Ovary (tissue), 7 donors: ENCODE measurements at regions not wholly inside any gene's neighbourhood (a gene's known extent, or its start where the extent isn't known, plus 50 kb on each side); places are given as distances from the start of the nearest gene placed in this dataset.

Experiments used
- DNase-seq, 5 donors: peaks; one replicate each; pipeline ENCODE4 v3.0.0-alpha.2; 2019 to 2020
- H3K27ac ChIP-seq, 2 donors: fragments of 200-600 bp; one replicate each; pipeline versions ENCODE4 v1.5.1 to v1.8.0; 2019 to 2022
- H3K27me3 ChIP-seq: fragments of 200-600 bp; one replicate; pipeline ENCODE4 v1.8.0; 2022
- H3K36me3 ChIP-seq: fragments of 200-600 bp; sonication (generic); one replicate; pipeline ENCODE4 v1.5.1; 2019
- H3K4me1 ChIP-seq: one replicate; pipeline ENCODE4 v1.8.1; 2013; ENCODE audit warnings: mild to moderate bottlenecking, moderate library complexity; ENCODE audit not compliant: insufficient read depth
- H3K4me3 ChIP-seq: fragments of 200-600 bp; sonication (generic); one replicate; pipeline ENCODE4 v1.5.1; 2017
- H3K9me3 ChIP-seq, 2 donors: fragments of 200-600 bp in 1 of 2; sonication (generic) in 1 of 2; one replicate each; pipeline versions ENCODE4 v1.5.1 to v1.8.1; 2013 to 2019; ENCODE audit warnings: mild to moderate bottlenecking in 1 of 2, moderate library complexity in 1 of 2
- EP300 ChIP-seq: sonication (generic); formaldehyde crosslinking; IDR thresholded peaks from one replicate; pipeline ENCODE4 v1.6.1; 2017; ENCODE audit warnings: antibody characterized with exemption
- POLR2A ChIP-seq: fragments of 450-650 bp; IDR thresholded peaks from one replicate; pipeline ENCODE4 v1.6.1; 2017; ENCODE audit warnings: antibody characterized with exemption, mild to moderate bottlenecking, moderate library complexity
- WGBS, 3 donors: extraction: QIAGEN DNeasy Blood & Tissue Kit in 1 of 3; methylation state at CpG; one replicate each; pipeline versions ENCODE4 v1.1.5 to v1.1.7; 2013 to 2017; 5-methylcytosine and 5-hydroxymethylcytosine counted together
- intact Hi-C, 4 donors: fragments of 100-400 bp; cut with DNase I; formaldehyde crosslinking; loops; one replicate each; pipeline versions ENCODE4 v1.11.0 to v1.15.1; 2022 to 2023
- TF ChIP-seq, protein P1 (sequence below), 3 donors: fragments of 450-650 bp in 2 of 3; fragments of 200-600 bp in 1 of 3; IDR thresholded peaks; one replicate each; pipeline versions ENCODE4 v1.5.1 to v1.8.0; 2016 to 2022; ENCODE audit warnings: antibody characterized with exemption in 3 of 3, mild to moderate bottlenecking in 1 of 3
- donor health status: DM: no; HTN: no; CAD: no; lungs with moderate emphysema.
- donor health status: DM: no; HTN: no; CAD: no.
- donor health status: Bipolar disorder and iron deficiency.
- donor health status: DM: no; HTN: no; CAD: no.
- donor health status: DM: yes; HTN: yes; CAD: no.

DNA sequence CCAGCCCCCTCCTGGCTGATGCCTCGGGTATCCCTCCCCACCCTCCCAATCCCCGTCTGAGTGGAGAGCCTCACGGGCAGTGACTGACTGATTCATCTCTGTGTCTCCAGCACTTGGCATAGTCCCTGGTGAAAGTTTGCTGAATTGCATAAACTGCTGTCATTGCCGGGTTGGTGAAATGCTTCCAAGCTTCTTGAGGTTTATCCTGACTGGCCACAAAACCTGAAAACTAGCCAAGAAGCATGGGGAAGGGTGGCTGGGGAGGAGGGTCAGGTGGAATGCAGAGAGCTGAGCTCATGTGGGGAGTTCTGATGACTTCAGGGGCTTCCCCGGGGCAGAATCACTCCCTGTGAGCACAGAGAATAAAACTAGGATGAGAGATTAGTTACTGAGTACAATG, 56.9 kb upstream of the GGTA1 start:
- Histone ChIP-seq H3K36me3 (no peaks in the 10 kb centered on the region), H3K4me1 (peaks cover 14% of the 10 kb centered on the region), H3K9me3 (no peaks in the 10 kb centered on the region), H3K4me3 (no peak overlapping the region), H3K27me3 (no peaks in the 10 kb centered on the region), H3K27ac (no peak overlapping the region)
- DNase-seq = peak in 3 of 5 donors; percentile 48 to 53 (median 50)
- 14 to 23% (median 18%) methylated on average over 5 of the region's 5 CpGs for WGBS, 3 donors
- intact Hi-C loops = loop anchor here in 3 of 4 donors (5.0 to 10.0 kb wide), 3 partner anchors 41 to 338 kb away; no protein-coding TSS in a partner anchor
- TF ChIP-seq EP300 (no peak), POLR2A (no peak)
- TF ChIP-seq, protein P1, sequence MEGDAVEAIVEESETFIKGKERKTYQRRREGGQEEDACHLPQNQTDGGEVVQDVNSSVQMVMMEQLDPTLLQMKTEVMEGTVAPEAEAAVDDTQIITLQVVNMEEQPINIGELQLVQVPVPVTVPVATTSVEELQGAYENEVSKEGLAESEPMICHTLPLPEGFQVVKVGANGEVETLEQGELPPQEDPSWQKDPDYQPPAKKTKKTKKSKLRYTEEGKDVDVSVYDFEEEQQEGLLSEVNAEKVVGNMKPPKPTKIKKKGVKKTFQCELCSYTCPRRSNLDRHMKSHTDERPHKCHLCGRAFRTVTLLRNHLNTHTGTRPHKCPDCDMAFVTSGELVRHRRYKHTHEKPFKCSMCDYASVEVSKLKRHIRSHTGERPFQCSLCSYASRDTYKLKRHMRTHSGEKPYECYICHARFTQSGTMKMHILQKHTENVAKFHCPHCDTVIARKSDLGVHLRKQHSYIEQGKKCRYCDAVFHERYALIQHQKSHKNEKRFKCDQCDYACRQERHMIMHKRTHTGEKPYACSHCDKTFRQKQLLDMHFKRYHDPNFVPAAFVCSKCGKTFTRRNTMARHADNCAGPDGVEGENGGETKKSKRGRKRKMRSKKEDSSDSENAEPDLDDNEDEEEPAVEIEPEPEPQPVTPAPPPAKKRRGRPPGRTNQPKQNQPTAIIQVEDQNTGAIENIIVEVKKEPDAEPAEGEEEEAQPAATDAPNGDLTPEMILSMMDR (IDR thresholded peaks at IDR 0.05) = no peak

DNA sequence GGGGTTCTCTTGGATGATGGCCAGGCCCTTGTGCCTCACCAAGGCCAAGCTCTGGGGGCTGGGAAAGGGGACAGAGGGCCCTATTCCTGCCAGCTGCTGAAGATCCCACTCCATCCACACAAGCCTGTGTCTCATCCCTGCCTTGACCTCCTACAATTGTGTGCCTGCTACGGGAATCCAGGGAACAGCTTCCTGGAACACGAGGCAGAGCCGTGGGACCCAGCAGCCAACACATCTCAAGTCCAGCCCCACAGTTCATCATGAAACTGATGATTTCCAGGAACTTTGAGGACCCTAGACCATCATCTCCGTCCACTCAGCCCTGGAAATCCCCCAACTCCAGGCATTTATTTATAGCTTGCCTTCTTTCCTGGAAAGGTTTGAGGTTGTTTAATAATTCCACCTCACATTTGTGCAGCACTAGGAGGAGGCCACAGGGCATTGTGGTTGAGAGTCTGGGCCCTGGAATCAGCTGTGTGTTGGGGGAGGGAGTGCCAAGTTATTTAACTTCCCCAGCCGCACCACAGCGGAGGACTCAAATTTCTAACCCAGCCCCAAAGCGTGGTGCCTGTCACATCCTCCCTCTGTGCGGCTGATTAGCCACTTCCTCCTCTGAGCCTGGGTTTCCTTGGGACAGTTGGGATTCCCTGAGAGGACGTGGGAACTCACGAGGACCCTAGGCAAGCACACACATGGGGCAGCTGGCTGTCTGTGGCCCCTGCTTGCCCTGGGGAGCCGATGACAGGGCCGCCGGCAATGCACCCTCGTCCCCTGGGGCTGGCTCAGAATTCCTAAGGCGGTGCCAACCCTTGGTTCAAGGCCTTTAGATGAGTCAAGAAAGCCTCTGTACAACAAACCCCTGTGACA, 58.2 kb upstream of the GGTA1 start:
- 3 to 8% (median 3%) methylated on average over 15 of the region's 15 CpGs for WGBS, 3 donors
- Histone ChIP-seq H3K9me3 (no peaks in the 10 kb centered on the region), H3K27me3 (no peaks in the 10 kb centered on the region), H3K36me3 (no peaks in the 10 kb centered on the region), H3K27ac (peak overlapping the region in 1 of 2 donors; percentile 76), H3K4me1 (peaks cover 14% of the 10 kb centered on the region), H3K4me3 (no peak overlapping the region)
- TF ChIP-seq EP300 = no peak
- TF ChIP-seq POLR2A = no peak
- TF ChIP-seq, protein P1 (IDR thresholded peaks at IDR 0.05) = no peak
- intact Hi-C loops = loop anchor here in 3 of 4 donors (5.0 to 10.0 kb wide), 3 partner anchors 39 to 337 kb away; no protein-coding TSS in a partner anchor
- DNase-seq = peak; percentile 51 to 83 (median 63)

DNA sequence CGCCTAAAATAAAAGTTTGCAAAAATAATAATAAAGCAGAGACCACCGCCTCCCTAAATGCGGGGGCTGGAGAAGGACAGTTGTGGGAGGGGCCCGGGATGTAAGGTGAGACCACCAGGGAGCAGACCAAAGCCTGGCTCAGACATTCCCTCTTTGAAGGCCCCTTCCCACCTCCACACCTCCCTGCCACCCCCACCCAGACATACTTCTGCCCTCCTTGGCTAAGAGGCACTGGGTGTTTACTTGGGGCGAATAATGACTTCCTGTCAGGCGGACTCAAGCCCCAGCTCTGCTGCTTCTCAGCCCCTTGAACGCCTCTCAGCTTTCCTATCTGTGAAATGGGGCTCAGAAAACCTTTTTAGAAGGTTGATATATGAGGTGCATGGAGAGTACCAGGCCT, 58.8 kb upstream of the GGTA1 start:
- no peaks in the 10 kb centered on the region for H3K36me3 ChIP-seq
- intact Hi-C loops = loop anchor here in 3 of 4 donors (5.0 to 10.0 kb wide), 3 partner anchors 39 to 336 kb away; no protein-coding TSS in a partner anchor
- H3K27me3 ChIP-seq = no peaks in the 10 kb centered on the region
- no peak for TF ChIP-seq POLR2A
- TF ChIP-seq EP300 = no peak
- TF ChIP-seq, protein P1 (IDR thresholded peaks at IDR 0.05) = no peak
- DNase-seq = no peak
- H3K27ac ChIP-seq = peak overlapping the region in 1 of 2 donors; percentile 76
- no peak overlapping the region for H3K4me3 ChIP-seq
- H3K9me3 ChIP-seq = no peaks in the 10 kb centered on the region
- peaks cover 14% of the 10 kb centered on the region for H3K4me1 ChIP-seq
- WGBS, 3 donors = 29 to 60% (median 37%) methylated on average over 7 of the region's 7 CpGs

DNA sequence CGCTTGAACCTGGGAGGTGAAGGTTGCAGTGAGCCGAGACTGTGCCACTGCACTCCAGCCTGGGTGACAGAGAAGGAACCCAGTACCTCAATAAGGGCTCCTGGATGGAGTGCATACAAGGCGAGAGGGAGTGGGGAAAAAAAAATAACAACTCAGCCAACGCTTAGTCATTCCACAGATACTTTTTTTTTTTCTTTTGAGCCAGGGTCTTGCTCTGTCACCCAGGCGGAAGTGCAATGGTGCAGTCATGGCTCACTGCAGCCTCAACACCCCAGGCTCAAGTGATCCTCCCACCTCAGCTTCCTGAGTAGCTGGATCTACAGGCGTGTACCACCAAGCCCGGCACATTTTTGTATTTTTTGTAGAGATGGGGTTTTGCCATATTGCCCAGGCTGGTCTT, 59.5 kb upstream of the GGTA1 start:
- DNase-seq = no peak
- intact Hi-C loops = loop anchor here in 3 of 4 donors (5.0 to 10.0 kb wide), 3 partner anchors 38 to 336 kb away; no protein-coding TSS in a partner anchor
- H3K27ac ChIP-seq = peak overlapping the region in 1 of 2 donors; percentile 76

More for the DNA sequence above, 59.5 kb upstream of the GGTA1 start:
- H3K27me3 ChIP-seq = no peaks in the 10 kb centered on the region
- TF ChIP-seq EP300 (no peak), POLR2A (no peak)
- TF ChIP-seq, protein P1 (IDR thresholded peaks at IDR 0.05) = no peak
- H3K36me3 ChIP-seq = no peaks in the 10 kb centered on the region
- H3K4me3 ChIP-seq = no peak overlapping the region
- no peaks in the 10 kb centered on the region for H3K9me3 ChIP-seq
- WGBS, 3 donors = 86 to 92% (median 89%) methylated on average over 7 of the region's 7 CpGs
- peaks cover 14% of the 10 kb centered on the region for H3K4me1 ChIP-seq
